MCF 10A (cell line): ENCODE measurements at regions not wholly inside any gene's neighbourhood (a gene's known extent, or its start where the extent isn't known, plus 50 kb on each side); places are given as distances from the start of the nearest gene placed in this dataset.

Experiments used
- BruUV-seq: library from RNA; stranded (reverse); fragments of 400-500 nt; replicated peaks from 2 replicates; lab custom pipeline; 2021; lab: Mats Ljungman, UMichigan
- CTCF ChIA-PET: fragments of 300-600 bp; sonication (Branson Sonifier 250); formaldehyde crosslinking; extraction: SDS; loops from one replicate; lab custom pipeline; 2021; ENCODE audit warnings: antibody characterized with exemption, inconsistent platforms; lab: Yijun Ruan, JAX
- POLR2A ChIA-PET: fragments of 300-600, 350-650 bp; sonication (Branson Sonifier 250); formaldehyde crosslinking; extraction: SDS; loops from one replicate; lab custom pipeline; 2020; ENCODE audit warnings: antibody characterized with exemption, inconsistent platforms; lab: Yijun Ruan, JAX
- DNase-seq: peaks from one replicate; pipeline ENCODE4 v3.0.0-alpha.2; 2018; ENCODE audit not compliant: unreplicated experiment
- H3K27ac Mint-ChIP-seq: one replicate; pipeline ENCODE4 v1.8.0; 2022; ENCODE audit warnings: mild to moderate bottlenecking, low read depth, mixed read lengths; ENCODE audit not compliant: unreplicated experiment
- H3K27me3 Mint-ChIP-seq: one replicate; pipeline ENCODE4 v1.8.0; 2022; ENCODE audit warnings: mixed read lengths; ENCODE audit not compliant: insufficient read depth, unreplicated experiment
- H3K36me3 Mint-ChIP-seq: one replicate; pipeline ENCODE4 v1.8.0; 2022; ENCODE audit warnings: mild to moderate bottlenecking, moderate library complexity, mixed read lengths; ENCODE audit not compliant: insufficient read depth, unreplicated experiment
- H3K4me1 Mint-ChIP-seq: one replicate; pipeline ENCODE4 v1.8.0; 2022; ENCODE audit warnings: mixed read lengths; ENCODE audit not compliant: insufficient read depth, unreplicated experiment
- H3K4me3 Mint-ChIP-seq: one replicate; pipeline ENCODE4 v1.8.0; 2022; ENCODE audit warnings: mild to moderate bottlenecking, moderate library complexity, mixed read lengths; ENCODE audit not compliant: unreplicated experiment
- H3K9me3 Mint-ChIP-seq: one replicate; pipeline ENCODE4 v1.8.0; 2022; ENCODE audit warnings: mixed read lengths; ENCODE audit not compliant: unreplicated experiment
- CTCF ChIP-seq: fragments of 200-600 bp; IDR thresholded peaks from one replicate; pipeline ENCODE4 v1.8.0; 2022; ENCODE audit warnings: antibody characterized with exemption, mild to moderate bottlenecking; ENCODE audit not compliant: unreplicated experiment
- intact Hi-C: fragments of 100-400 bp; cut with micrococcal nuclease; formaldehyde crosslinking; loops from 2 replicates; pipeline ENCODE4 v1.14.1; 2022

- Mint-ChIP-seq H3K4me1 (peaks cover 24% of the 10 kb centered on the region), H3K36me3 (peaks cover 5% of the 10 kb centered on the region), H3K27me3 (peaks cover 10% of the 10 kb centered on the region), H3K4me3 (no peak overlapping the region), H3K27ac (no peak overlapping the region), H3K9me3 (no peaks in the 10 kb centered on the region)
- DNase-seq: no peak
- TF ChIP-seq CTCF: no peak
- CTCF ChIA-PET: interaction anchor here (1.0 to 8.4 kb wide), 6 partner anchors 9 to 794 kb away, joined by 3 to 133 read pairs (median 6); no protein-coding TSS in a partner anchor
- intact Hi-C loops: no loop called here
- BruUV-seq: no TSS peak
- POLR2A ChIA-PET: interaction anchor here (6.4 kb wide), 1 partner anchor 14 kb away, joined by 143 read pairs; no protein-coding TSS in a partner anchor
Measured at GRCh38 chr1:209446356-209446755, 137.2 kb upstream of the CAMK1G start.

- H3K9me3 Mint-ChIP-seq: no peaks in the 10 kb centered on the region
Measured at GRCh38 chr1:209454340-209454994, 129.0 kb upstream of the CAMK1G start.

GRCh38 chr1:209455145-209455544, 128.4 kb upstream of the CAMK1G start:
- peaks cover 8% of the 10 kb centered on the region for H3K36me3 Mint-ChIP-seq
- H3K4me3 Mint-ChIP-seq: no peak overlapping the region
- POLR2A ChIA-PET: interaction anchor here (0.7 to 3.4 kb wide), 19 partner anchors 8 to 112 kb away, joined by 3 to 28 read pairs (median 4); no protein-coding TSS in a partner anchor
- CTCF ChIA-PET: interaction anchor here (0.5 to 12.7 kb wide), 19 partner anchors 10 to 803 kb away, joined by 3 to 169 read pairs (median 5); no protein-coding TSS in a partner anchor
- no peak overlapping the region for H3K27ac Mint-ChIP-seq
- H3K4me1 Mint-ChIP-seq: peaks cover 32% of the 10 kb centered on the region
- DNase-seq: peak; percentile 44
- H3K27me3 Mint-ChIP-seq: peaks cover 25% of the 10 kb centered on the region
- no TSS peak for BruUV-seq
- no peak for TF ChIP-seq CTCF
- intact Hi-C loops: no loop called here
- H3K9me3 Mint-ChIP-seq: no peaks in the 10 kb centered on the region

More at GRCh38 chr1:209454340-209454994, 129.0 kb upstream of the CAMK1G start:
- intact Hi-C loops: no loop called here
- H3K4me1 Mint-ChIP-seq: peaks cover 32% of the 10 kb centered on the region
- peak overlapping the region; percentile 80 for H3K27ac Mint-ChIP-seq
- H3K27me3 Mint-ChIP-seq: peaks cover 32% of the 10 kb centered on the region
- DNase-seq: no peak
- ChIA-PET POLR2A (interaction anchor here (0.7 to 3.4 kb wide), 14 partner anchors 9 to 111 kb away, joined by 3 to 28 read pairs (median 4); no protein-coding TSS in a partner anchor), CTCF (interaction anchor here (0.7 to 12.7 kb wide), 20 partner anchors 9 to 803 kb away, joined by 3 to 169 read pairs (median 4); no protein-coding TSS in a partner anchor)
- peaks cover 8% of the 10 kb centered on the region for H3K36me3 Mint-ChIP-seq
- no peak overlapping the region for H3K4me3 Mint-ChIP-seq
- no peak for TF ChIP-seq CTCF
- no TSS peak for BruUV-seq

- intact Hi-C loops: no loop called here
- no peak overlapping the region for H3K27ac Mint-ChIP-seq
- no peak overlapping the region for H3K4me3 Mint-ChIP-seq
- peaks cover 24% of the 10 kb centered on the region for H3K27me3 Mint-ChIP-seq
- peaks cover 32% of the 10 kb centered on the region for H3K4me1 Mint-ChIP-seq
- TF ChIP-seq CTCF: no peak
- DNase-seq: no peak
- no TSS peak for BruUV-seq
- ChIA-PET POLR2A (interaction anchor here (0.7 to 3.4 kb wide), 18 partner anchors 7 to 111 kb away, joined by 3 to 28 read pairs (median 4); no protein-coding TSS in a partner anchor), CTCF (interaction anchor here (0.5 to 12.7 kb wide), 24 partner anchors 10 to 1438 kb away, joined by 3 to 169 read pairs (median 4); no protein-coding TSS in a partner anchor)
- peaks cover 8% of the 10 kb centered on the region for H3K36me3 Mint-ChIP-seq
- no peaks in the 10 kb centered on the region for H3K9me3 Mint-ChIP-seq
Measured at GRCh38 chr1:209455661-209456358, 127.7 kb upstream of the CAMK1G start.
